ENCODE measurements at regions not wholly inside any gene's neighbourhood (a gene's known extent, or its start where the extent isn't known, plus 50 kb on each side); places are given as distances from the start of the nearest gene placed in this dataset.

DNA sequence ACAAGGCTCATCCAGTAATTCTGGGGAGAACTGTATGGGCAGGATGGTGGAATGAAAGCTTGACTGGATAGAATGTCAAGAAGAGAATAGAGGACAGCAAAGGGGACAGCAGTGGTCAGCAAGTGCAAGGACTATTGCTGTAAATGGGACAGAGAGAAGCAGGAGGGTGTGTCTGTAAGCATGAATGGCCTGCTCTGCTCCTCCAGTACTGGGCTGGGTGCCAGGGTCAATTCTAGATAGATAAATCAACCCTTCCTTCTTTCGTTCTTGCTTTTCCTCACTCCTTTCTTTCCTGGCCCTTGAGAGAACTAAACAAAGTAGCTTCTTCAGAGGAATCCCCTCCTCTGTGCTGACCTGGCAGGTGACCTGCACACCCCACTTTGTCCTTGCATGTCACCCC is 1019.2 kb downstream of the BCL11B start:
- no peaks in the 10 kb centered on the region for H3K9me3 ChIP-seq
- no peak overlapping the region for H3K9ac ChIP-seq
- no peaks in the 10 kb centered on the region for H3K27me3 ChIP-seq
- no peak overlapping the region for H3K27ac ChIP-seq
- H4K20me1 ChIP-seq, result no peaks in the 10 kb centered on the region
- no peak for TF ChIP-seq Cebpa-rat (IDR thresholded peaks at IDR 0.05)
- H3K4me3 ChIP-seq, result no peak overlapping the region
- H3K4me2 ChIP-seq, result no peak overlapping the region
- H3K36me3 ChIP-seq, result no peaks in the 10 kb centered on the region
- H3K4me1 ChIP-seq, result no peaks in the 10 kb centered on the region

DNA sequence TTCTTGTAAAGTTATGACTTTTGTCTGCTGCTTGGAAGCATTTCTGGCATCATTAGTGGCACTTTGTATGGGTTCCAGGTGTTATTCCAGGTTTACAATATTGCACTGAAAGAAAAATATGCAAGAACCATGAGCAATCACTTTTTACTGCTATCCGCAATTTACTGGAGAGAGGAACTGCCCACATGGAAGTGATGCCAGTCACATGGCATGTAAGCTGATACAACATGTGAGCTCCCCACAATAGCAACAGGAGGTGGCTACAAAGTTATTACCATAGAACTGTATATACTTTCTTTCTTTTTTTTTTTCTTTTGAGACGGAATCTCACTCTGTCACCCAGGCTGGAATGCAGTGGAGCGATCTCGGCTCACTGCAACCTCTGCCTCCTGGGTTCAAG is 1012.1 kb downstream of the BCL11B start:
- TF ChIP-seq Cebpa-rat (IDR thresholded peaks at IDR 0.05), result no peak
- Histone ChIP-seq H3K4me1 (no peaks in the 10 kb centered on the region), H3K4me3 (no peak overlapping the region), H3K4me2 (no peak overlapping the region), H3K36me3 (no peaks in the 10 kb centered on the region), H4K20me1 (no peaks in the 10 kb centered on the region), H3K27me3 (no peaks in the 10 kb centered on the region), H3K9ac (no peak overlapping the region), H3K9me3 (no peaks in the 10 kb centered on the region), H3K27ac (no peak overlapping the region)

DNA sequence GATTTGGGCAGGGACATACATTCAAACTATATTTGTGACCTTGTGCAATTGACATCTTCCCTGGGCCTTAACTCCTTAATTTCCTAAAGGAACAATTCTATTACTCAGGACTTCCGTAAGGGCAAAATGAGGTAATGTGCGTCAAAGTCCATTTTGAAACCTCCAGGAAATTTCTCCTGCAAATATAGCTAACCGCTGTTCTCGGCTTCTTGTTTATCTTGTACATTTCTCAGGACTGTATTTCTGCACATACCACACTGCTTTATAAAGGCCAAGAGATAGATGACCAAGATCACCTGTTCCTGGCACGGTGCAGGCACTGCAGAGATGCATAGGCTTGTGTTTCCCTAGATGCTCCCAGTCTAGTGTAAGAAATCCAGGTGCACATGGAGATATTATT is 1009.4 kb downstream of the BCL11B start:
- H3K4me2 ChIP-seq, result no peak overlapping the region
- H3K9ac ChIP-seq, result no peak overlapping the region
- no peak overlapping the region for H3K4me3 ChIP-seq
- no peaks in the 10 kb centered on the region for H3K36me3 ChIP-seq
- H4K20me1 ChIP-seq, result no peaks in the 10 kb centered on the region
- H3K27me3 ChIP-seq, result no peaks in the 10 kb centered on the region
- TF ChIP-seq Cebpa-rat (IDR thresholded peaks at IDR 0.05), result no peak
- H3K4me1 ChIP-seq, result peaks cover 14% of the 10 kb centered on the region
- no peaks in the 10 kb centered on the region for H3K9me3 ChIP-seq
- H3K27ac ChIP-seq, result no peak overlapping the region

DNA sequence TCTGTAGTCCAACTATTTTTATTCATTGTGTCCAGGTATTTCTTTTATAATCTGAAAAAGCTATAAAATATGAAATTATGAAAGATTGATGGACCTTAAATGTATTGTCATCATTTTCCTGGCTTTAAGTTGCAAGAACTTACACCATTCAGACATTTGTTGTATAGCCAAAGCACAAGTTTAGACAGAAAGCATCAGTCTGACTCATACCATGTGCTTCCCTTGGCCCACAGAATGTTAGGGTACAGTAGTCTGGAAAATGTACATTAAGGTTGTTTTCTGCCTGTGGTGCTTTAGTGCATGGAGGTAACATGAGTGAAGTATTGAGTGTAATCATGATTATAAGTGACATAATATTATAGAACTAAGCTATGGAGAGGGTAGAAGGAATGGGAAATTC is 1002.5 kb downstream of the BCL11B start:
- no peak overlapping the region for H3K4me2 ChIP-seq
- H3K4me1 ChIP-seq, result peaks cover 14% of the 10 kb centered on the region
- no peaks in the 10 kb centered on the region for H3K36me3 ChIP-seq
- no peak overlapping the region for H3K4me3 ChIP-seq
- no peak overlapping the region for H3K27ac ChIP-seq
- H3K27me3 ChIP-seq, result no peaks in the 10 kb centered on the region
- TF ChIP-seq Cebpa-rat (IDR thresholded peaks at IDR 0.05), result no peak
- no peaks in the 10 kb centered on the region for H4K20me1 ChIP-seq
- H3K9me3 ChIP-seq, result peaks cover 11% of the 10 kb centered on the region
- H3K9ac ChIP-seq, result no peak overlapping the region

- Histone ChIP-seq H3K27ac (no peak overlapping the region), H3K27me3 (no peaks in the 10 kb centered on the region), H3K9me3 (peaks cover 11% of the 10 kb centered on the region), H4K20me1 (no peaks in the 10 kb centered on the region), H3K4me1 (peaks cover 14% of the 10 kb centered on the region), H3K4me3 (no peak overlapping the region), H3K4me2 (no peak overlapping the region), H3K9ac (no peak overlapping the region), H3K36me3 (no peaks in the 10 kb centered on the region)
- TF ChIP-seq Cebpa-rat (IDR thresholded peaks at IDR 0.05), result no peak
Measured at GRCh38 chr14:98270201-98270600, 1001.8 kb downstream of the BCL11B start.

- no peaks in the 10 kb centered on the region for H4K20me1 ChIP-seq
Measured at GRCh38 chr14:98274596-98274995, 997.4 kb downstream of the BCL11B start.

DNA sequence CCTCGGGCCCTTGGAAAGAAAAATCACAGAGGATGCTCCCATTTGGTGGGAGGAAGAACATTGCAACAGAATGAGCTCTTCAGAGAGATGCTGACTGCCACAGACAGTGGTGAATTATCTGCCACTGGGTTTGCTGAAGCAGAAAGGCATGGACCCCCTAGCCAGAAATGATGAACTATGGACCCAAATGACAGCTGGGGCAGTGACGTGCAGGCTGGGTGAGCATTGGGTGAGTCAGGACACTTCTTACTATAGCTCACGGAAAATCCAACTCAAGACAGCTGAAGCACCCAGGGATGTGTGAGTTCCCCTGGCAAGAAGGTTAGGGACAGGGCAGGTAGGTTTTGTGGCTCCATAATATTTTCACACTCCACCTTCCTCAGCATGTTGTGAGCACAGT is 993.2 kb downstream of the BCL11B start:
- Histone ChIP-seq H3K9ac (no peak overlapping the region), H3K4me3 (no peak overlapping the region), H3K4me2 (0 out of 2 replicates have a peak overlapping the region, but pooled peaks have one; percentile 8), H3K9me3 (peaks cover 9% of the 10 kb centered on the region; the same call in 1 of the 2 replicates), H3K36me3 (no peaks in the 10 kb centered on the region), H3K27me3 (no peaks in the 10 kb centered on the region), H3K4me1 (peaks cover 12% of the 10 kb centered on the region), H4K20me1 (no peaks in the 10 kb centered on the region), H3K27ac (no peak overlapping the region)
- TF ChIP-seq Cebpa-rat (IDR thresholded peaks at IDR 0.05), result no peak

More at GRCh38 chr14:98274596-98274995, 997.4 kb downstream of the BCL11B start:
- TF ChIP-seq Cebpa-rat (IDR thresholded peaks at IDR 0.05), result no peak
- H3K4me3 ChIP-seq, result no peak overlapping the region
- no peak overlapping the region for H3K9ac ChIP-seq
- no peaks in the 10 kb centered on the region for H3K27me3 ChIP-seq
- peaks cover 11% of the 10 kb centered on the region for H3K9me3 ChIP-seq
- no peak overlapping the region for H3K27ac ChIP-seq
- peaks cover 7% of the 10 kb centered on the region; the same call in 1 of the 2 replicates for H3K4me1 ChIP-seq
- no peaks in the 10 kb centered on the region for H3K36me3 ChIP-seq
- no peak overlapping the region for H3K4me2 ChIP-seq

- H3K4me3 ChIP-seq, result no peak overlapping the region
- no peak for TF ChIP-seq Cebpa-rat (IDR thresholded peaks at IDR 0.05)
- no peaks in the 10 kb centered on the region for H3K27me3 ChIP-seq
- peaks cover 12% of the 10 kb centered on the region for H3K4me1 ChIP-seq
- H3K9me3 ChIP-seq, result peaks cover 9% of the 10 kb centered on the region; the same call in 1 of the 2 replicates
- H3K36me3 ChIP-seq, result no peaks in the 10 kb centered on the region
- no peak overlapping the region for H3K9ac ChIP-seq
- no peak overlapping the region for H3K4me2 ChIP-seq
- H4K20me1 ChIP-seq, result no peaks in the 10 kb centered on the region
- no peak overlapping the region for H3K27ac ChIP-seq
Measured at GRCh38 chr14:98280436-98280835, 991.6 kb downstream of the BCL11B start.

- Histone ChIP-seq H3K9me3 (no peaks in the 10 kb centered on the region), H3K36me3 (no peaks in the 10 kb centered on the region), H3K9ac (no peak overlapping the region), H3K4me1 (no peaks in the 10 kb centered on the region), H3K27me3 (no peaks in the 10 kb centered on the region), H4K20me1 (no peaks in the 10 kb centered on the region), H3K27ac (no peak overlapping the region), H3K4me3 (no peak overlapping the region), H3K4me2 (no peak overlapping the region)
- TF ChIP-seq Cebpa-rat (IDR thresholded peaks at IDR 0.05), result no peak
Measured at GRCh38 chr14:98288825-98289224, 983.2 kb downstream of the BCL11B start.

DNA sequence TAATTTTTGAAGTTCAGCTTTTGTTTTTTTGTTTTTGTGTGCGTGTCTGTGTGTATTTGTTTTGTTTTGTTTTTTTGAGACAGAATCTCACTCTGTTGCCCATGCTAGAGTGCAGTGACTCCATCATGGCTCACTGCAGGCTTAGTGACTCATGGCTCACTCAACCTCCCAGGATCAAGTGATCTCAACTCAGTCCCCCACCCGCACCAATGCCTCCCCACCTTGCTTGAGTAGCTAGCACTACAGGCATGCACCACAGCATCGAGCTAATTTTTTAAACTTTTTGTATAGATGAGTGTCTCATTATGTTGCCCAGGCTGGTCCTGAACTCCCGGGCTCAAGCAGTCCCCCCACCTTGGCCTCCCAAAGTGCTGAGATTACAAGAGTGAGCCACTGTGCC is 981.4 kb downstream of the BCL11B start:
- no peak overlapping the region for H3K9ac ChIP-seq
- no peak for TF ChIP-seq Cebpa-rat (IDR thresholded peaks at IDR 0.05)
- no peak overlapping the region for H3K27ac ChIP-seq
- no peaks in the 10 kb centered on the region for H3K27me3 ChIP-seq
- H3K4me3 ChIP-seq, result no peak overlapping the region
- no peak overlapping the region for H3K4me2 ChIP-seq
- no peaks in the 10 kb centered on the region for H3K9me3 ChIP-seq
- H3K4me1 ChIP-seq, result no peaks in the 10 kb centered on the region
- no peaks in the 10 kb centered on the region for H4K20me1 ChIP-seq
- H3K36me3 ChIP-seq, result no peaks in the 10 kb centered on the region

GRCh38 chr14:98292191-98292590 is 979.8 kb downstream of the BCL11B start:
- Histone ChIP-seq H3K9me3 (no peaks in the 10 kb centered on the region), H4K20me1 (no peaks in the 10 kb centered on the region), H3K9ac (no peak overlapping the region), H3K36me3 (no peaks in the 10 kb centered on the region), H3K4me2 (no peak overlapping the region), H3K27ac (no peak overlapping the region), H3K4me3 (no peak overlapping the region), H3K4me1 (no peaks in the 10 kb centered on the region), H3K27me3 (no peaks in the 10 kb centered on the region)
- TF ChIP-seq Cebpa-rat (IDR thresholded peaks at IDR 0.05), result no peak

All from BLaER1 (cell line).